ENCODE measurements at regions not wholly inside any gene's neighbourhood (a gene's known extent, or its start where the extent isn't known, plus 50 kb on each side); places are given as distances from the start of the nearest gene placed in this dataset.

DNA sequence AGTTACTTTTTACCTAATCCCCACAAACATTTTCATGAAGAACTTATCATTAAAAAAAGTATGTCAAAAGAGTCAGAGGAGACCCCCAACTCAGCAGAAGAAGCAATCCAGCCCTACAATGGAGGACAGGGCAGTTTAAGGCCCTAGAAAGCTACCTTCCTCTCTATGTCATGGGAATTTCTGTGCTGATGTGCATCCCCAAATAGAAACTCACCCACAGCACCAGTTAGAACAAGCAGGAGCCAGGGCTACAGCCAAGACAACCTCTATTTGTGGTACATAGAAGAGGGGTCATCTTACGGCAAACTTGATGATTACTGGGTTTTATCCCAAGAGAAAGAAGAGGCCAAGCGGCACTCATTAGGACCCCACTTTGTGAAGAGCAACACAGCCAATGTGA, 160.9 kb upstream of the CCDC150 start:
- Mint-ChIP-seq H3K36me3 (no peaks in the 10 kb centered on the region), H3K9me3 (no peaks in the 10 kb centered on the region), H3K27ac (no peak overlapping the region), H3K4me3 (no peak overlapping the region), H3K27me3 (ENCODE audit: insufficient read depth, low read depth) (no peaks in the 10 kb centered on the region), H3K4me1 (peaks cover 4% of the 10 kb centered on the region)
- no peak for DNase-seq (ENCODE audit: low spot score)
- TF ChIP-seq EZH2phosphoT487 (IDR thresholded peaks at IDR 0.05) (no peak), EZH2 (IDR thresholded peaks at IDR 0.05) (no peak)
- TF ChIP-seq, protein P1, sequence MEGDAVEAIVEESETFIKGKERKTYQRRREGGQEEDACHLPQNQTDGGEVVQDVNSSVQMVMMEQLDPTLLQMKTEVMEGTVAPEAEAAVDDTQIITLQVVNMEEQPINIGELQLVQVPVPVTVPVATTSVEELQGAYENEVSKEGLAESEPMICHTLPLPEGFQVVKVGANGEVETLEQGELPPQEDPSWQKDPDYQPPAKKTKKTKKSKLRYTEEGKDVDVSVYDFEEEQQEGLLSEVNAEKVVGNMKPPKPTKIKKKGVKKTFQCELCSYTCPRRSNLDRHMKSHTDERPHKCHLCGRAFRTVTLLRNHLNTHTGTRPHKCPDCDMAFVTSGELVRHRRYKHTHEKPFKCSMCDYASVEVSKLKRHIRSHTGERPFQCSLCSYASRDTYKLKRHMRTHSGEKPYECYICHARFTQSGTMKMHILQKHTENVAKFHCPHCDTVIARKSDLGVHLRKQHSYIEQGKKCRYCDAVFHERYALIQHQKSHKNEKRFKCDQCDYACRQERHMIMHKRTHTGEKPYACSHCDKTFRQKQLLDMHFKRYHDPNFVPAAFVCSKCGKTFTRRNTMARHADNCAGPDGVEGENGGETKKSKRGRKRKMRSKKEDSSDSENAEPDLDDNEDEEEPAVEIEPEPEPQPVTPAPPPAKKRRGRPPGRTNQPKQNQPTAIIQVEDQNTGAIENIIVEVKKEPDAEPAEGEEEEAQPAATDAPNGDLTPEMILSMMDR (IDR thresholded peaks at IDR 0.05) = no peak
- Histone ChIP-seq H3F3A (ENCODE audit: low read depth) (no peaks in the 10 kb centered on the region), H2AFZ (replicated peaks) (no peak overlapping the region), H3K27ac (no peak overlapping the region), H3K79me2 (ENCODE audit: low read depth) (no peaks in the 10 kb centered on the region), H3K4me1 (no peaks in the 10 kb centered on the region), H3K4me3 (no peak overlapping the region), H3K9me3 (ENCODE audit: low read depth) (no peaks in the 10 kb centered on the region), H3K27me3 (no peaks in the 10 kb centered on the region), H3K4me2 (no peak overlapping the region), H3K36me3 (no peaks in the 10 kb centered on the region), H4K20me1 (ENCODE audit: low read depth) (no peaks in the 10 kb centered on the region), H3K9ac (no peak overlapping the region)

DNA sequence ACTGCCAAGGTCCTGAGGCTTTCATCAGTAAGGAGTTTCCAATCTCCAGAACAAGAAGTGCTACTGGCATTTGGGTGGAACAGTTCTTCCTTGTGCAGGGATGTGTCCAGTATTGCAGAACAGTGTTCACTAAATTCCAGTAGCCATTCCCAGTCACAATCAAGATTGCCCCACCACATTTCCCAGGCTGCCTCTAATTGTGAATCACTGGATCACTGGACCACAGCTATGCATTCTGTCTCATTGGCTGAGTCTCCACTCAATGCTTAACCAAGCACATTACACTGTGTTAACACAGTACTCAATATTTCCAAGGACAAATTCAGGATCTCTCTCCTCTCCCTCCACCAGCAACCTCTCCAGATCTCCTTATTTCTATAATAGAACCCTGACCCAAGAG, 160.2 kb upstream of the CCDC150 start:
- H3K9ac ChIP-seq = no peak overlapping the region
- DNase-seq (ENCODE audit: low spot score) = no peak
- Mint-ChIP-seq H3K4me1 (peaks cover 4% of the 10 kb centered on the region), H3K27me3 (ENCODE audit: insufficient read depth, low read depth) (no peaks in the 10 kb centered on the region), H3K27ac (no peak overlapping the region), H3K36me3 (no peaks in the 10 kb centered on the region), H3K4me3 (no peak overlapping the region), H3K9me3 (no peaks in the 10 kb centered on the region)
- no peaks in the 10 kb centered on the region for H3K9me3 ChIP-seq (ENCODE audit: low read depth)
- H3K79me2 ChIP-seq (ENCODE audit: low read depth) = no peaks in the 10 kb centered on the region
- H3K4me1 ChIP-seq = no peaks in the 10 kb centered on the region
- no peak overlapping the region for H2AFZ ChIP-seq (replicated peaks)
- no peaks in the 10 kb centered on the region for H4K20me1 ChIP-seq (ENCODE audit: low read depth)
- H3K4me2 ChIP-seq = no peak overlapping the region
- no peaks in the 10 kb centered on the region for H3K36me3 ChIP-seq
- TF ChIP-seq, protein P1 (IDR thresholded peaks at IDR 0.05) = no peak
- TF ChIP-seq EZH2phosphoT487 (IDR thresholded peaks at IDR 0.05) (no peak), EZH2 (IDR thresholded peaks at IDR 0.05) (no peak)
- no peak overlapping the region for H3K4me3 ChIP-seq
- no peaks in the 10 kb centered on the region for H3F3A ChIP-seq (ENCODE audit: low read depth)
- no peaks in the 10 kb centered on the region for H3K27me3 ChIP-seq
- H3K27ac ChIP-seq = no peak overlapping the region

DNA sequence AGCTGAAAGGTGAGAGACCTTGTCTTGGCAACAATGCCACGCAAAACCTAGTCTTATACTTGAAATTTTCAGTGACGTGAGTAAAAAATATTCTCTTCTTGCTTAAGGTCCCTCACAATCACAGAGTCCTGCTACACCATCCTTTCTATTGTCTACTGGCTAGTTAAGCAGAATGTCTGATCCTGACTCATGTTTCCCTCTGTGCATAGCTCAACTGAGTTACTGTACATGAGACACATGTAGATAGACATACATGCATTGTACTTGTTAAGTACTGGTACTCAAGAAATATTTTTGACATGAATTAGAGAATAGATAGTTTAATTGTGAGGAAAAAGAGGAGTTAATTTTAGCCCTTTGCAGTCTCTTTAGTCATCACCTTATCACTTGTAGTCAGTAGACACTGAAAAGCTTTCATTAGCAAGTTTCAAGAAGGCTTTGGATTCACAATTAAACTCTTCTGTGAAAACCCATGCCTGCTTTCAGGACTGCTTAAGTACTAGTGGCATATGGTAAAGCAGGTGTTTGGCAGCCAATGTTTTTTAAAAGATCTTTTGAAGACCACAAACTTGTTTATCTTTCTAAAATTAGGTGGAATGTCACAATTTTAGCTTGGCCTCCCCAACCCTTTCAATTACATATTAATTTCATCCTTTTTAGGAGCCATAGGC, 158.7 kb upstream of the CCDC150 start:
- no peaks in the 10 kb centered on the region for H3K27me3 Mint-ChIP-seq (ENCODE audit: insufficient read depth, low read depth)
- peaks cover 2% of the 10 kb centered on the region for H3K36me3 Mint-ChIP-seq
- Histone ChIP-seq H3K27me3 (no peaks in the 10 kb centered on the region), H2AFZ (replicated peaks) (no peak overlapping the region), H3F3A (ENCODE audit: low read depth) (no peaks in the 10 kb centered on the region), H3K4me1 (no peaks in the 10 kb centered on the region), H3K36me3 (no peaks in the 10 kb centered on the region), H4K20me1 (ENCODE audit: low read depth) (no peaks in the 10 kb centered on the region), H3K27ac (no peak overlapping the region), H3K79me2 (ENCODE audit: low read depth) (no peaks in the 10 kb centered on the region), H3K9ac (no peak overlapping the region), H3K4me3 (no peak overlapping the region), H3K4me2 (no peak overlapping the region), H3K9me3 (ENCODE audit: low read depth) (no peaks in the 10 kb centered on the region)
- H3K27ac Mint-ChIP-seq = no peak overlapping the region
- no peaks in the 10 kb centered on the region for H3K9me3 Mint-ChIP-seq
- TF ChIP-seq EZH2 (IDR thresholded peaks at IDR 0.05) (no peak), EZH2phosphoT487 (IDR thresholded peaks at IDR 0.05) (no peak)
- TF ChIP-seq, protein P1 (IDR thresholded peaks at IDR 0.05) = no peak
- peaks cover 4% of the 10 kb centered on the region for H3K4me1 Mint-ChIP-seq
- DNase-seq (ENCODE audit: low spot score) = no peak
- H3K4me3 Mint-ChIP-seq = no peak overlapping the region
